Epithelial cell of proximal tubule (primary cell): ENCODE measurements at regions not wholly inside any gene's neighbourhood (a gene's known extent, or its start where the extent isn't known, plus 50 kb on each side); places are given as distances from the start of the nearest gene placed in this dataset.

Experiments used
- DNase-seq: peaks from one replicate; pipeline ENCODE4 v3.0.0-alpha.2; 2011; ENCODE audit warnings: low read depth
- H3K4me3 ChIP-seq: 2 replicates; pipeline ENCODE4 v1.5.1; 2011; ENCODE audit warnings: low read depth, mild to moderate bottlenecking, low read length
- CTCF ChIP-seq: conservative IDR thresholded peaks from 2 replicates; pipeline ENCODE4 v1.5.1; 2012; ENCODE audit warnings: low read depth, mild to moderate bottlenecking, low read length

GRCh38 chr21:16473988-16474387, 744.2 kb downstream of the USP25 start:
- no peak for TF ChIP-seq CTCF
- DNase-seq = no peak
- no peak overlapping the region for H3K4me3 ChIP-seq

GRCh38 chr21:16476056-16476825, 746.5 kb downstream of the USP25 start:
- no peak overlapping the region for H3K4me3 ChIP-seq
- TF ChIP-seq CTCF = no peak
- no peak for DNase-seq

DNA sequence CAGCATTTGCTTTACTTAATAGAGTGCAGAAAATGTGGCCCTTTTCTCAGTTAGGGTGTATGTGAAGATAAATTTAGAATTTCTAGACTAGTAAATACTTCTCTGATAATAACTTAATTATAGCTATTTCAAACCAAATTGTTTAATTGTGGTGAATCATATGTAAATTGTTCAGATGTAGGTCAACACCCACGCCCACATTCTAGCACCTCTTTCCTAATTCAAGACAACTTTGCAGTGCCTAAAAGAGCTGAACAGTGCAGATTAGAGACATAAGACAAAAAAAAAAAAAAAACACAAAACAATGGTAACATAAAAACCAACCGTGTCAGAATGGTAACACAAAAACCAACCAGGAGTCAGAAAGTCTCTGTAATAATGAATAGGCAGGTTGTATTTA, 758.3 kb downstream of the USP25 start:
- DNase-seq = no peak
- H3K4me3 ChIP-seq = no peak overlapping the region
- TF ChIP-seq CTCF = no peak

- no peak for TF ChIP-seq CTCF
- no peak overlapping the region for H3K4me3 ChIP-seq
- no peak for DNase-seq
Measured at GRCh38 chr21:16492356-16492755, 762.6 kb downstream of the USP25 start.

DNA sequence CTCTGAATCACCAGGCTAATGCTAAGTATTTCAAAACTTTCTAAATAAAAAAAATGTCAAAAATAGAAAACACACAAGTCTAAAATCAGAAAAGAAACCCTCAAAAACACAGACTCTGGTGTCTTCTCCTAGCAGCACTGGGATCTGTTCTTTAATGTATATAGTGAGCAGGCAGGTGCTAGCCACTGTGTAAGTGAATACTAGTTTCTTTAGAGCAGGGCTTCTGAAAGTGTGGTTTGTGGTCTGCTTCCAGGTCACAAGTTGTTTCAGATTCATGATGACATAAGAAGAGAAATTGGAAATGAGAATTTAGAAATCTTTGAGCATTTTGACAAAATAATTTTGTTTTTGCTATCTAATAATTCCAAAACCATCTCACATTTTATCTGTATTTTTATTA, 763.1 kb downstream of the USP25 start:
- no peak for DNase-seq
- H3K4me3 ChIP-seq = no peak overlapping the region

GRCh38 chr21:16496609-16497008, 766.8 kb downstream of the USP25 start:
- no peak overlapping the region for H3K4me3 ChIP-seq
- DNase-seq = no peak
- no peak for TF ChIP-seq CTCF

More for the DNA sequence above, 763.1 kb downstream of the USP25 start:
- TF ChIP-seq CTCF = no peak

DNA sequence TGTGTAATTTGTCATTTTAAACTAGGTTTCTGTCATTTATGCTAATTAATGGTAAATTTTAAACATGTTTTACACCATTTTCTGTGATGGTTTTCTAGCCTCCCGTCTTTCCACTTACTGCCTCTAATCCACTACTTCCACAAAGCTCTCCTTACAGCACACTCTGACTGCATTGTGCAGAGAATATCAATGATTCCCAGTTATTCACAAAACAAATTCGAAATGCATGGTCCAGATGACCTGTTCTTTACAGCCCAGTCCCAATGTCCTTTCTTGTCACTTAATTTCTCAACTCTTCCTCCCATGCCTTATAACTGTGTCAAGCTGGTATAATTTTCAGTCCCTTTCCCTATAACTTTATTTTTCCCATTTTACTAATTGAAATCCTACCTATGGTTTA, 770.5 kb downstream of the USP25 start:
- TF ChIP-seq CTCF = no peak
- H3K4me3 ChIP-seq = no peak overlapping the region
- no peak for DNase-seq
